HepG2 (cell line): ENCODE measurements at regions not wholly inside any gene's neighbourhood (a gene's known extent, or its start where the extent isn't known, plus 50 kb on each side); places are given as distances from the start of the nearest gene placed in this dataset.

Source experiments
- ISL2 ChIP-seq: sonication (generic); formaldehyde crosslinking; IDR thresholded peaks from 2 replicates; pipeline ENCODE4 v1.5.0; 2020; ENCODE audit warnings: missing genetic modification reagents
- KDM5A ChIP-seq: fragments of 200-600 bp; sonication (generic); IDR thresholded peaks from 2 replicates; pipeline ENCODE4 v1.7.0; 2018; ENCODE audit warnings: antibody characterized with exemption, mild to moderate bottlenecking, low read length, borderline replicate concordance
- POGZ ChIP-seq: sonication (generic); formaldehyde crosslinking; IDR thresholded peaks from 2 replicates; pipeline ENCODE4 v1.4.0; 2020; ENCODE audit warnings: mild to moderate bottlenecking, missing genetic modification reagents
- ZNF224 ChIP-seq: sonication (generic); formaldehyde crosslinking; IDR thresholded peaks from 2 replicates; pipeline ENCODE4 v1.5.0; 2020; ENCODE audit warnings: mild to moderate bottlenecking, missing genetic modification reagents
- ZNF292 ChIP-seq: sonication (generic); formaldehyde crosslinking; IDR thresholded peaks from 2 replicates; pipeline ENCODE4 v1.8.1; 2022; ENCODE audit warnings: mild to moderate bottlenecking, low read depth, missing genetic modification reagents, borderline replicate concordance
- ZNF607 ChIP-seq: sonication (generic); formaldehyde crosslinking; IDR thresholded peaks from 2 replicates; pipeline ENCODE4 v1.5.1; 2020; ENCODE audit warnings: missing genetic modification reagents, mild to moderate bottlenecking, borderline replicate concordance
- ZSCAN12 ChIP-seq: sonication (generic); formaldehyde crosslinking; IDR thresholded peaks from 2 replicates; pipeline ENCODE4 v1.9.0; 2021; ENCODE audit warnings: mild to moderate bottlenecking, missing genetic modification reagents
- TF ChIP-seq, protein P1 (sequence below): sonication (generic); formaldehyde crosslinking; IDR thresholded peaks from 2 replicates; pipeline ENCODE4 v1.8.0; 2022; ENCODE audit warnings: mild to moderate bottlenecking, missing genetic modification reagents, moderate library complexity
- TF ChIP-seq, protein P2 (sequence below): sonication (generic); formaldehyde crosslinking; IDR thresholded peaks from 2 replicates; pipeline ENCODE4 v1.5.0; 2020; ENCODE audit warnings: mild to moderate bottlenecking, missing genetic modification reagents

DNA sequence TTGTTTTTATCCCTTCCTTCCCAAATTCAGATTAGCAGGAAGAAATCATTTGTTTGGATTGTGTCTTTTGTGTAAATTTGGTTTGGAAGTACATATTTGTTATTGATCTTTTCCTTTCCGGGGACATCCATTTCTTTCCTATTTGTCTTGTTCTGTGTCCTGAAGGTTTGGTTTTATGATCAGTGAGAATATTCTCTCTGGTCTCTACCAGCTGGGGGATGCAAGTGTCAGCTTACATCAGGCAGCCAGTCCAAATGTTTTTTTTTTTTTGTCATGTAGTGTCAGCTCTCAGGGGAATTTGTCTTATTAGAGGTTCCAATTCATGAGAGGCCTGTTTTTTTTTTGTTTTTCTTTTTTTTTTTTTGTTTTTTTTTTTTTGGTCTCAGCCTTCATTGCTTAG is 479.2 kb upstream of the LRRC7 start:
- TF ChIP-seq, protein P1, sequence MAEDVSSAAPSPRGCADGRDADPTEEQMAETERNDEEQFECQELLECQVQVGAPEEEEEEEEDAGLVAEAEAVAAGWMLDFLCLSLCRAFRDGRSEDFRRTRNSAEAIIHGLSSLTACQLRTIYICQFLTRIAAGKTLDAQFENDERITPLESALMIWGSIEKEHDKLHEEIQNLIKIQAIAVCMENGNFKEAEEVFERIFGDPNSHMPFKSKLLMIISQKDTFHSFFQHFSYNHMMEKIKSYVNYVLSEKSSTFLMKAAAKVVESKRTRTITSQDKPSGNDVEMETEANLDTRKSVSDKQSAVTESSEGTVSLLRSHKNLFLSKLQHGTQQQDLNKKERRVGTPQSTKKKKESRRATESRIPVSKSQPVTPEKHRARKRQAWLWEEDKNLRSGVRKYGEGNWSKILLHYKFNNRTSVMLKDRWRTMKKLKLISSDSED (CRISPR knock-in tag): no peak
- no peak for TF ChIP-seq ZNF224
- TF ChIP-seq ZNF607 (CRISPR knock-in tag): no peak
- no peak for TF ChIP-seq ZSCAN12
- TF ChIP-seq ISL2 (CRISPR knock-in tag): no peak
- TF ChIP-seq, protein P2, sequence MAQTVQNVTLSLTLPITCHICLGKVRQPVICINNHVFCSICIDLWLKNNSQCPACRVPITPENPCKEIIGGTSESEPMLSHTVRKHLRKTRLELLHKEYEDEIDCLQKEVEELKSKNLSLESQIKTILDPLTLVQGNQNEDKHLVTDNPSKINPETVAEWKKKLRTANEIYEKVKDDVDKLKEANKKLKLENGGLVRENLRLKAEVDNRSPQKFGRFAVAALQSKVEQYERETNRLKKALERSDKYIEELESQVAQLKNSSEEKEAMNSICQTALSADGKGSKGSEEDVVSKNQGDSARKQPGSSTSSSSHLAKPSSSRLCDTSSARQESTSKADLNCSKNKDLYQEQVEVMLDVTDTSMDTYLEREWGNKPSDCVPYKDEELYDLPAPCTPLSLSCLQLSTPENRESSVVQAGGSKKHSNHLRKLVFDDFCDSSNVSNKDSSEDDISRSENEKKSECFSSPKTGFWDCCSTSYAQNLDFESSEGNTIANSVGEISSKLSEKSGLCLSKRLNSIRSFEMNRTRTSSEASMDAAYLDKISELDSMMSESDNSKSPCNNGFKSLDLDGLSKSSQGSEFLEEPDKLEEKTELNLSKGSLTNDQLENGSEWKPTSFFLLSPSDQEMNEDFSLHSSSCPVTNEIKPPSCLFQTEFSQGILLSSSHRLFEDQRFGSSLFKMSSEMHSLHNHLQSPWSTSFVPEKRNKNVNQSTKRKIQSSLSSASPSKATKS: no peak
- TF ChIP-seq ZNF292 (CRISPR knock-in tag): no peak
- TF ChIP-seq POGZ: no peak
- TF ChIP-seq KDM5A: no peak
